Neural progenitor cell (in vitro differentiated cells): ENCODE measurements at regions not wholly inside any gene's neighbourhood (a gene's known extent, or its start where the extent isn't known, plus 50 kb on each side); places are given as distances from the start of the nearest gene placed in this dataset.
A peak's percentile ranks its signal among the peaks of the same experiment; 100 is the strongest.

Source experiments
- DNase-seq: peaks from one replicate; pipeline ENCODE4 v3.0.0-alpha.2; 2016; ENCODE audit warnings: low spot score
- H2AFZ ChIP-seq: fragments of 200-600 bp; sonication (generic); replicated peaks from 2 replicates; pipeline ENCODE4 v1.6.1; 2016; ENCODE audit warnings: antibody characterized with exemption
- H3F3A ChIP-seq: fragments of 200-600 bp; sonication (generic); 2 replicates; pipeline ENCODE4 v1.6.1; 2016; ENCODE audit warnings: antibody characterized with exemption, low read depth
- H3K27ac ChIP-seq: fragments of 200-600 bp; sonication (generic); 2 replicates; pipeline ENCODE4 v1.5.1; 2016; ENCODE audit warnings: mild to moderate bottlenecking
- H3K27me3 ChIP-seq: fragments of 200-600 bp; sonication (generic); 2 replicates; pipeline ENCODE4 v1.6.1; 2016; ENCODE audit warnings: mild to moderate bottlenecking, moderate library complexity
- H3K36me3 ChIP-seq: fragments of 200-600 bp; sonication (generic); 2 replicates; pipeline ENCODE4 v1.5.1; 2016
- H3K4me1 ChIP-seq: fragments of 200-600 bp; sonication (generic); 2 replicates; pipeline ENCODE4 v1.6.1; 2016; ENCODE audit warnings: mixed run types
- H3K4me2 ChIP-seq: fragments of 200-600 bp; sonication (generic); 2 replicates; pipeline ENCODE4 v1.6.1; 2016
- H3K4me3 ChIP-seq: fragments of 200-600 bp; sonication (generic); 2 replicates; pipeline ENCODE4 v1.5.1; 2016
- H3K79me2 ChIP-seq: fragments of 200-600 bp; sonication (generic); 2 replicates; pipeline ENCODE4 v1.6.1; 2016; ENCODE audit warnings: low read depth
- H3K9ac ChIP-seq: fragments of 200-600 bp; sonication (generic); 2 replicates; pipeline ENCODE4 v1.6.1; 2016
- H3K9me3 ChIP-seq: fragments of 200-600 bp; sonication (generic); 2 replicates; pipeline ENCODE4 v1.5.1; 2016; ENCODE audit warnings: low read depth
- H4K20me1 ChIP-seq: fragments of 200-600 bp; sonication (generic); 2 replicates; pipeline ENCODE4 v1.6.1; 2016; ENCODE audit warnings: low read depth
- H3K27ac Mint-ChIP-seq: 3 replicates; pipeline ENCODE4 v1.8.0; 2021; ENCODE audit warnings: mixed read lengths
- H3K27me3 Mint-ChIP-seq: 2 replicates; pipeline ENCODE4 v1.8.0; 2022; ENCODE audit warnings: low read depth, mild to moderate bottlenecking, inconsistent platforms, moderate library complexity, mixed read lengths; ENCODE audit not compliant: insufficient read depth
- H3K36me3 Mint-ChIP-seq: 3 replicates; pipeline ENCODE4 v1.8.0; 2021; ENCODE audit warnings: mixed read lengths
- H3K4me1 Mint-ChIP-seq: 3 replicates; pipeline ENCODE4 v1.8.0; 2021; ENCODE audit warnings: mixed read lengths
- H3K4me3 Mint-ChIP-seq: 3 replicates; pipeline ENCODE4 v1.8.0; 2021; ENCODE audit warnings: mild to moderate bottlenecking, moderate library complexity, mixed read lengths
- H3K9me3 Mint-ChIP-seq: 3 replicates; pipeline ENCODE4 v1.8.0; 2020; ENCODE audit warnings: mixed read lengths
- CTCF ChIP-seq: fragments of 200-600 bp; sonication (generic); IDR thresholded peaks from 2 replicates; pipeline ENCODE4 v1.5.1; 2017; ENCODE audit warnings: antibody characterized with exemption, mild to moderate bottlenecking
- EZH2 ChIP-seq: fragments of 200-600 bp; sonication (generic); IDR thresholded peaks from 2 replicates; pipeline ENCODE4 v1.6.1; 2017; ENCODE audit warnings: antibody characterized with exemption, mild to moderate bottlenecking, moderate library complexity
- EZH2phosphoT487 ChIP-seq: fragments of 200-600 bp; sonication (generic); IDR thresholded peaks from 2 replicates; pipeline ENCODE4 v1.6.1; 2017; ENCODE audit warnings: antibody characterized with exemption

- Mint-ChIP-seq H3K36me3 (no peaks in the 10 kb centered on the region), H3K9me3 (no peaks in the 10 kb centered on the region)
Observed at GRCh38 chr4:12580787-12581186, 903.4 kb downstream of the RAB28 start.

GRCh38 chr4:12579172-12579571, 905.0 kb downstream of the RAB28 start:
- H3K4me2 ChIP-seq: no peak overlapping the region
- no peak for TF ChIP-seq CTCF
- no peak for TF ChIP-seq EZH2phosphoT487
- TF ChIP-seq EZH2: no peak
- H2AFZ ChIP-seq: no peak overlapping the region

More at GRCh38 chr4:12580787-12581186, 903.4 kb downstream of the RAB28 start:
- no peaks in the 10 kb centered on the region for H3K27me3 ChIP-seq
- Mint-ChIP-seq H3K27me3 (peaks cover 2% of the 10 kb centered on the region), H3K27ac (no peak overlapping the region), H3K4me3 (no peak overlapping the region), H3K4me1 (no peaks in the 10 kb centered on the region)
- H3K27ac ChIP-seq: no peak overlapping the region
- H3K4me2 ChIP-seq: no peak overlapping the region
- TF ChIP-seq CTCF (no peak), EZH2 (no peak), EZH2phosphoT487 (no peak)
- H4K20me1 ChIP-seq: no peaks in the 10 kb centered on the region
- no peaks in the 10 kb centered on the region for H3K36me3 ChIP-seq
- H2AFZ ChIP-seq: no peak overlapping the region
- no peaks in the 10 kb centered on the region for H3K4me1 ChIP-seq
- no peaks in the 10 kb centered on the region for H3K9me3 ChIP-seq
- no peaks in the 10 kb centered on the region for H3K79me2 ChIP-seq
- H3K9ac ChIP-seq: no peak overlapping the region
- no peak overlapping the region for H3K4me3 ChIP-seq
- no peaks in the 10 kb centered on the region for H3F3A ChIP-seq
- no peak for DNase-seq

DNA sequence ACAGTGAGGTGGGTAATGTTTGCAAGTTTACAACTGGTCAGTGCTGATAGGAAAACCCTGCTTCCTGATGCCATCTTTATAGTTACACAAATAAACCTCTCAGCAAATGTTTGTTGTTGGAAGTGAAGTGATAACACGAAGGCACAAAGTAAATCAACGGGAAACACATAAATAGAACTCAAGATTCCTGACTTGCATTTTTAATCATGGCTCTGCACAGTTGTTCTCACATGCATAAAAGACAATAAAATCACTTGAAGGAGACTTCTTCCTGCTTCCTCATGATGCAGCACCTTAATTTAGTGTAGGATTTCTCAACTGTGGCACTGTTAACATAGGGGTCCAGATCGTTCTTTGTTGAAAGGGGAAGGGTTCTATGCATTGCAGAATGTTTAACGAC, 907.7 kb downstream of the RAB28 start:
- no peaks in the 10 kb centered on the region for H4K20me1 ChIP-seq
- H3K27me3 ChIP-seq: no peaks in the 10 kb centered on the region
- H3K27ac ChIP-seq: no peak overlapping the region
- H3K36me3 ChIP-seq: no peaks in the 10 kb centered on the region
- H3K4me2 ChIP-seq: no peak overlapping the region
- H2AFZ ChIP-seq: no peak overlapping the region
- TF ChIP-seq EZH2phosphoT487 (no peak), EZH2 (no peak)
- Mint-ChIP-seq H3K36me3 (no peaks in the 10 kb centered on the region), H3K9me3 (no peaks in the 10 kb centered on the region), H3K27me3 (no peaks in the 10 kb centered on the region), H3K4me1 (peaks cover 5% of the 10 kb centered on the region), H3K4me3 (no peak overlapping the region), H3K27ac (no peak overlapping the region)
- H3K79me2 ChIP-seq: no peaks in the 10 kb centered on the region
- no peak overlapping the region for H3K4me3 ChIP-seq
- H3K9ac ChIP-seq: no peak overlapping the region
- no peaks in the 10 kb centered on the region for H3K4me1 ChIP-seq
- no peaks in the 10 kb centered on the region for H3F3A ChIP-seq
- DNase-seq: no peak
- no peaks in the 10 kb centered on the region for H3K9me3 ChIP-seq

More at GRCh38 chr4:12579172-12579571, 905.0 kb downstream of the RAB28 start:
- Mint-ChIP-seq H3K9me3 (no peaks in the 10 kb centered on the region), H3K27ac (no peak overlapping the region), H3K36me3 (no peaks in the 10 kb centered on the region), H3K4me3 (no peak overlapping the region), H3K27me3 (peaks cover 2% of the 10 kb centered on the region), H3K4me1 (no peaks in the 10 kb centered on the region)
- Histone ChIP-seq H3K27me3 (no peaks in the 10 kb centered on the region), H4K20me1 (no peaks in the 10 kb centered on the region), H3K9me3 (no peaks in the 10 kb centered on the region), H3K4me1 (no peaks in the 10 kb centered on the region), H3K4me3 (no peak overlapping the region), H3F3A (no peaks in the 10 kb centered on the region), H3K36me3 (no peaks in the 10 kb centered on the region), H3K27ac (no peak overlapping the region), H3K79me2 (no peaks in the 10 kb centered on the region), H3K9ac (no peak overlapping the region)
- DNase-seq: no peak

GRCh38 chr4:12573716-12574115, 910.4 kb downstream of the RAB28 start:
- no peaks in the 10 kb centered on the region for H3K27me3 Mint-ChIP-seq

More at GRCh38 chr4:12573716-12574115, 910.4 kb downstream of the RAB28 start:
- Histone ChIP-seq H3F3A (no peaks in the 10 kb centered on the region), H2AFZ (no peak overlapping the region), H3K27ac (no peak overlapping the region), H3K36me3 (no peaks in the 10 kb centered on the region), H3K9ac (no peak overlapping the region), H3K9me3 (no peaks in the 10 kb centered on the region), H3K79me2 (no peaks in the 10 kb centered on the region), H3K4me1 (no peaks in the 10 kb centered on the region), H3K4me3 (no peak overlapping the region), H3K27me3 (no peaks in the 10 kb centered on the region), H4K20me1 (no peaks in the 10 kb centered on the region), H3K4me2 (no peak overlapping the region)
- no peaks in the 10 kb centered on the region for H3K36me3 Mint-ChIP-seq
- H3K27ac Mint-ChIP-seq: no peak overlapping the region
- DNase-seq: peak; percentile 11
- no peak for TF ChIP-seq EZH2
- TF ChIP-seq EZH2phosphoT487: no peak
- TF ChIP-seq CTCF: no peak
- no peak overlapping the region for H3K4me3 Mint-ChIP-seq
- H3K4me1 Mint-ChIP-seq: peaks cover 5% of the 10 kb centered on the region
- H3K9me3 Mint-ChIP-seq: no peaks in the 10 kb centered on the region
